Stomach (tissue), 8 donors: ENCODE measurements at regions not wholly inside any gene's neighbourhood (a gene's known extent, or its start where the extent isn't known, plus 50 kb on each side); places are given as distances from the start of the nearest gene placed in this dataset.

ENCODE experiments used
- DNase-seq, 2 donors: peaks; one replicate each; pipeline versions ENCODE4 v3.0.0 to v3.0.0-alpha.2; 2013 to 2019
- H3K27ac ChIP-seq, 5 donors: fragments of 200-600 bp in 4 of 5; sonication (generic) in 4 of 5; one replicate each; pipeline ENCODE4 v1.5.1; 2013 to 2019; ENCODE audit warnings: mild to moderate bottlenecking in 1 of 5, moderate library complexity in 1 of 5
- H3K27me3 ChIP-seq, 3 donors: fragments of 200-600 bp; sonication (generic); one replicate each; pipeline ENCODE4 v1.5.1; 2017 to 2019; ENCODE audit warnings: mixed run types in 1 of 3
- H3K36me3 ChIP-seq, 4 donors: fragments of 200-600 bp; sonication (generic); 1 replicate in 3 of 4; 2 replicates in 1 of 4; pipeline ENCODE4 v1.5.1; 2016 to 2019
- H3K4me1 ChIP-seq, 4 donors: fragments of 200-600 bp; sonication (generic); one replicate each; pipeline ENCODE4 v1.5.1; 2016 to 2019
- H3K4me3 ChIP-seq, 4 donors: fragments of 200-600 bp; sonication (generic) in 3 of 4; one replicate each; pipeline ENCODE4 v1.5.1; 2016 to 2019; ENCODE audit warnings: mild to moderate bottlenecking in 1 of 4
- H3K9me3 ChIP-seq, 4 donors: fragments of 200-600 bp; sonication (generic); one replicate each; pipeline ENCODE4 v1.5.1; 2016 to 2019
- EP300 ChIP-seq: sonication (generic); formaldehyde crosslinking; IDR thresholded peaks from one replicate; pipeline ENCODE4 v1.6.1; 2017; ENCODE audit warnings: antibody characterized with exemption
- POLR2A ChIP-seq, 4 donors: fragments of 450-650 bp; IDR thresholded peaks; one replicate each; pipeline ENCODE4 v1.6.1; 2016; ENCODE audit warnings: antibody characterized with exemption in 4 of 4, control low read depth in 2 of 4, mild to moderate bottlenecking in 1 of 4, moderate library complexity in 1 of 4
- POLR2AphosphoS5 ChIP-seq, 3 donors: sonication (generic); formaldehyde crosslinking; IDR thresholded peaks; one replicate each; pipeline ENCODE4 v1.6.1; 2016; ENCODE audit warnings: antibody characterized with exemption in 3 of 3
- WGBS, 5 donors: extraction: QIAGEN DNeasy Blood & Tissue Kit in 3 of 5; methylation state at CpG; one replicate each; pipeline versions ENCODE4 v1.1.5 to v1.1.7; 2013 to 2018; 5-methylcytosine and 5-hydroxymethylcytosine counted together
- intact Hi-C: fragments of 100-400 bp; cut with DNase I; formaldehyde crosslinking; loops from one replicate; pipeline ENCODE4 v1.15.1; 2023; ENCODE audit warnings: low total_unique reads
- TF ChIP-seq, protein P1 (sequence below), 7 experiments: fragments of 450-650 bp in 4 of 7; fragments of 200-600 bp in 3 of 7; sonication (generic) in 3 of 7; IDR thresholded peaks; one replicate each; pipeline ENCODE4 v1.5.1; 2016 to 2019; ENCODE audit warnings: antibody characterized with exemption in 7 of 7, control low read depth in 2 of 7, mild to moderate bottlenecking in 1 of 7
- donor health status: healthy with polysubstance abuse.
- donor health status: Bipolar disorder and iron deficiency.
- donor health status: healthy.

DNA sequence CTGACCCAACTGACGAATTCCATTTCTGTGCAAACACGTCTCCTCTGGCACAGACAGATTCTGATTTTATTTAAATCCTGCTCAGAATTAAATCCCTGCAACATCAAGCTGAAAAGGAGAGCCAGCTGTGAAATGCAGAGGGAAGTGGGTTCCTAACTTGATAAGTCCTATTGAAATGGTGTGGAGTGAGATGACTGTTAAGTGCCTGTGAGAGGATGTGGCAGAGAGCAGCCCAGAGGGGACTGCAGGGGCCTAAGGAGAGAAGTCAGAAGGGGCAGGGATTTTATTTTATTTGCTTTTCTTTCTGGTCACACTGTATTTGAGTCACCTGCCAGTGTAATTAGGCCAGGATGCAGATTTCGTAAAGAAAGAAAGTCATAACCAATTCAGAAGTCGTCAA, 277.4 kb downstream of the NKX6-1 start:
- DNase-seq, result no peak
- no peaks in the 10 kb centered on the region for H3K27me3 ChIP-seq
- no peaks in the 10 kb centered on the region for H3K36me3 ChIP-seq
- intact Hi-C loops, result no loop called here
- H3K27ac ChIP-seq, result no peak overlapping the region
- peaks cover 0 to 6% (median 2%) of the 10 kb centered on the region in 4 donors for H3K4me1 ChIP-seq
- no peak for TF ChIP-seq EP300
- TF ChIP-seq POLR2A (IDR thresholded peaks at IDR 0.05), result no peak
- TF ChIP-seq, protein P1, sequence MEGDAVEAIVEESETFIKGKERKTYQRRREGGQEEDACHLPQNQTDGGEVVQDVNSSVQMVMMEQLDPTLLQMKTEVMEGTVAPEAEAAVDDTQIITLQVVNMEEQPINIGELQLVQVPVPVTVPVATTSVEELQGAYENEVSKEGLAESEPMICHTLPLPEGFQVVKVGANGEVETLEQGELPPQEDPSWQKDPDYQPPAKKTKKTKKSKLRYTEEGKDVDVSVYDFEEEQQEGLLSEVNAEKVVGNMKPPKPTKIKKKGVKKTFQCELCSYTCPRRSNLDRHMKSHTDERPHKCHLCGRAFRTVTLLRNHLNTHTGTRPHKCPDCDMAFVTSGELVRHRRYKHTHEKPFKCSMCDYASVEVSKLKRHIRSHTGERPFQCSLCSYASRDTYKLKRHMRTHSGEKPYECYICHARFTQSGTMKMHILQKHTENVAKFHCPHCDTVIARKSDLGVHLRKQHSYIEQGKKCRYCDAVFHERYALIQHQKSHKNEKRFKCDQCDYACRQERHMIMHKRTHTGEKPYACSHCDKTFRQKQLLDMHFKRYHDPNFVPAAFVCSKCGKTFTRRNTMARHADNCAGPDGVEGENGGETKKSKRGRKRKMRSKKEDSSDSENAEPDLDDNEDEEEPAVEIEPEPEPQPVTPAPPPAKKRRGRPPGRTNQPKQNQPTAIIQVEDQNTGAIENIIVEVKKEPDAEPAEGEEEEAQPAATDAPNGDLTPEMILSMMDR (IDR thresholded peaks at IDR 0.05), result no peak
- TF ChIP-seq POLR2AphosphoS5 (IDR thresholded peaks at IDR 0.05), result no peak
- no peaks in the 10 kb centered on the region for H3K9me3 ChIP-seq
- 67 to 78% (median 71%) methylated on average over 4 of the region's 4 CpGs for WGBS, 5 donors
- no peak overlapping the region for H3K4me3 ChIP-seq

- no peak for DNase-seq
- Histone ChIP-seq H3K27ac (no peak overlapping the region), H3K27me3 (no peaks in the 10 kb centered on the region), H3K9me3 (no peaks in the 10 kb centered on the region), H3K4me3 (no peak overlapping the region), H3K36me3 (no peaks in the 10 kb centered on the region), H3K4me1 (peaks cover 0 to 6% (median 2%) of the 10 kb centered on the region in 4 donors)
- no peak for TF ChIP-seq EP300
- TF ChIP-seq, protein P1 (IDR thresholded peaks at IDR 0.05), result no peak
- TF ChIP-seq POLR2A (IDR thresholded peaks at IDR 0.05), result no peak
- no peak for TF ChIP-seq POLR2AphosphoS5 (IDR thresholded peaks at IDR 0.05)
- intact Hi-C loops, result no loop called here
- 72 to 89% (median 88%) methylated on average over 6 of the region's 6 CpGs for WGBS, 5 donors
Measured at GRCh38 chr4:84220990-84221389, 278.1 kb downstream of the NKX6-1 start.

DNA sequence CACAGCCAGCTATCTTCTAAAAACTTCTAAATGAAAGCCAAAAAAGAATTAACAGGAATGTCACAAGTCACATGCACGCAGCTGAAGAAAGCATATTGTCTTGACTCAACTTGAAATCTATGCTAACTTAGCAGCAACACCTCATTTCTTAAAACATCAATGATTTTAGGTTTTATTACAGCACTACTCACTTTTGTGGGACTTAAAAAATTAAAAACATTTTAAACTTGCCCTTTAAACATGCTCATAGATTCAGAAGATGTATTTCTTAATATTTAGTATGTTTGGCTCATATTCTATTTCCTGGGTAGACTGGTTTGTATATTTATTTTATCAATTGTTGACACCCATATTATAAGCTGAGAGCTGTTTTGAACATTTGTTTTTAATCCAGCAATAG, 279.4 kb downstream of the NKX6-1 start:
- WGBS, 5 donors, result 71 to 85% (median 82%) methylated on average over 1 of the region's 1 CpG
- Histone ChIP-seq H3K36me3 (no peaks in the 10 kb centered on the region), H3K27ac (no peak overlapping the region), H3K27me3 (no peaks in the 10 kb centered on the region), H3K4me1 (peaks cover 0 to 6% (median 2%) of the 10 kb centered on the region in 4 donors), H3K4me3 (no peak overlapping the region), H3K9me3 (no peaks in the 10 kb centered on the region)
- intact Hi-C loops, result no loop called here
- DNase-seq, result no peak
- TF ChIP-seq EP300 (no peak), POLR2A (IDR thresholded peaks at IDR 0.05) (no peak), POLR2AphosphoS5 (IDR thresholded peaks at IDR 0.05) (no peak)
- TF ChIP-seq, protein P1 (IDR thresholded peaks at IDR 0.05), result no peak

- intact Hi-C loops, result no loop called here
Measured at GRCh38 chr4:84218031-84218430, 281.1 kb downstream of the NKX6-1 start.

More at GRCh38 chr4:84218031-84218430, 281.1 kb downstream of the NKX6-1 start:
- Histone ChIP-seq H3K9me3 (no peaks in the 10 kb centered on the region), H3K4me1 (peaks cover 0 to 6% (median 2%) of the 10 kb centered on the region in 4 donors), H3K27me3 (no peaks in the 10 kb centered on the region), H3K36me3 (no peaks in the 10 kb centered on the region), H3K27ac (no peak overlapping the region), H3K4me3 (no peak overlapping the region)
- WGBS, 5 donors, result 64 to 74% (median 72%) methylated on average over 9 of the region's 9 CpGs
- DNase-seq, result peak in 1 of 2 donors; percentile 21
- TF ChIP-seq POLR2A (IDR thresholded peaks at IDR 0.05), result no peak
- TF ChIP-seq, protein P1 (IDR thresholded peaks at IDR 0.05), result no peak
- TF ChIP-seq EP300, result no peak
